HG02642 (cell line): ENCODE measurements at regions not wholly inside any gene's neighbourhood (a gene's known extent, or its start where the extent isn't known, plus 50 kb on each side); places are given as distances from the start of the nearest gene placed in this dataset.

Source experiments
- ATAC-seq: cut with Tn5 transposase; IDR thresholded peaks from one replicate; pipeline ENCODE4 v1.9.1; 2021; ENCODE audit warnings: mild to moderate bottlenecking; ENCODE audit not compliant: unreplicated experiment, poor library complexity

- no peak for ATAC-seq
Measured at GRCh38 chr4:183763990-183764754, 105.1 kb downstream of the TRAPPC11 start.

- no peak for ATAC-seq
Measured at GRCh38 chr4:183765251-183765911, 106.3 kb downstream of the TRAPPC11 start.

- ATAC-seq, result no peak
Measured at GRCh38 chr4:183766140-183766539, 107.0 kb downstream of the TRAPPC11 start.

GRCh38 chr4:183770906-183771305 lies 111.8 kb downstream of the TRAPPC11 start:
- no peak for ATAC-seq

- no peak for ATAC-seq
Measured at GRCh38 chr4:183772361-183772760, 113.3 kb downstream of the TRAPPC11 start.

- no peak for ATAC-seq
Measured at GRCh38 chr4:183773790-183774189, 114.7 kb downstream of the TRAPPC11 start.

GRCh38 chr4:183783306-183783705 lies 121.8 kb upstream of the STOX2 start:
- ATAC-seq, result no peak

GRCh38 chr4:183783991-183784553 lies 121.0 kb upstream of the STOX2 start:
- ATAC-seq, result no peak

GRCh38 chr4:183788308-183788905 lies 116.7 kb upstream of the STOX2 start:
- ATAC-seq, result no peak

GRCh38 chr4:183789657-183790056 lies 115.5 kb upstream of the STOX2 start:
- ATAC-seq, result no peak

- no peak for ATAC-seq
Measured at GRCh38 chr4:183790661-183791060, 114.4 kb upstream of the STOX2 start.

- no peak for ATAC-seq
Measured at GRCh38 chr4:183797011-183797444, 108.1 kb upstream of the STOX2 start.

- no peak for ATAC-seq
Measured at GRCh38 chr4:183797445-183798300, 107.4 kb upstream of the STOX2 start.

GRCh38 chr4:183798301-183799253 lies 106.5 kb upstream of the STOX2 start:
- no peak for ATAC-seq

GRCh38 chr4:183801457-183802165 lies 103.5 kb upstream of the STOX2 start:
- no peak for ATAC-seq

GRCh38 chr4:183806341-183806740 lies 98.8 kb upstream of the STOX2 start:
- no peak for ATAC-seq

GRCh38 chr4:183807420-183808096 lies 97.5 kb upstream of the STOX2 start:
- ATAC-seq, result no peak

- no peak for ATAC-seq
Measured at GRCh38 chr4:183808097-183808456, 97.0 kb upstream of the STOX2 start.
